WTC11 (cell line): ENCODE measurements at regions not wholly inside any gene's neighbourhood (a gene's known extent, or its start where the extent isn't known, plus 50 kb on each side); places are given as distances from the start of the nearest gene placed in this dataset.

Experiments used
- ATAC-seq: fragments of 200-7000 bp; cut with Tn5 transposase; 2 replicates; pipeline ENCODE4 v1.10.0; 2021; ENCODE audit warnings: mild to moderate bottlenecking, moderate library complexity
- CTCF ChIA-PET: fragments of 300-600 bp; sonication (Branson Sonifier 250); formaldehyde crosslinking; loops from one replicate; lab custom pipeline; 2021; ENCODE audit warnings: antibody characterized with exemption; lab: Charles Lee
- POLR2A ChIA-PET: fragments of 350-600 bp; sonication (Branson Sonifier 250); formaldehyde crosslinking; loops from one replicate; lab custom pipeline; 2021; ENCODE audit warnings: antibody characterized with exemption; lab: Charles Lee
- DNase-seq: peaks from one replicate; pipeline ENCODE4 v3.0.0; 2021; ENCODE audit warnings: low spot score
- H3K27ac Mint-ChIP-seq: 2 replicates; pipeline ENCODE4 v1.8.0; 2021; ENCODE audit warnings: mixed read lengths
- H3K27me3 Mint-ChIP-seq: 2 replicates; pipeline ENCODE4 v1.8.0; 2021; ENCODE audit warnings: low read depth, mild to moderate bottlenecking, moderate library complexity, mixed read lengths
- H3K36me3 Mint-ChIP-seq: 2 replicates; pipeline ENCODE4 v1.8.0; 2021; ENCODE audit warnings: mixed read lengths
- H3K4me1 Mint-ChIP-seq: 2 replicates; pipeline ENCODE4 v1.8.0; 2022; ENCODE audit warnings: mixed read lengths
- H3K4me3 Mint-ChIP-seq: 2 replicates; pipeline ENCODE4 v1.8.0; 2021; ENCODE audit warnings: mild to moderate bottlenecking, moderate library complexity, mixed read lengths
- H3K9me3 Mint-ChIP-seq: 2 replicates; pipeline ENCODE4 v1.8.0; 2021; ENCODE audit warnings: mixed read lengths
- CBFB ChIP-seq: sonication (generic); formaldehyde crosslinking; IDR thresholded peaks from 2 replicates; pipeline ENCODE4 v1.8.1; 2022; ENCODE audit warnings: mild to moderate bottlenecking, low read depth, missing genetic modification reagents
- ELF4 ChIP-seq: sonication (generic); formaldehyde crosslinking; IDR thresholded peaks from 2 replicates; pipeline ENCODE4 v1.8.1; 2022; ENCODE audit warnings: low read depth, mild to moderate bottlenecking, moderate library complexity, missing genetic modification reagents
- ESRRA ChIP-seq: sonication (generic); formaldehyde crosslinking; IDR thresholded peaks from 2 replicates; pipeline ENCODE4 v1.8.1; 2022; ENCODE audit warnings: mild to moderate bottlenecking, missing genetic modification reagents, borderline replicate concordance
- KAT7 ChIP-seq: sonication (generic); formaldehyde crosslinking; IDR thresholded peaks from 2 replicates; pipeline ENCODE4 v1.8.1; 2023; ENCODE audit warnings: missing genetic modification reagents, mild to moderate bottlenecking, borderline replicate concordance
- SOX15 ChIP-seq: fragments of 250-450 bp; sonication (Bioruptor Pico); IDR thresholded peaks from 2 replicates; pipeline ENCODE4 v1.9.0; 2021; ENCODE audit warnings: mild to moderate bottlenecking
- SP1 ChIP-seq: sonication (generic); formaldehyde crosslinking; conservative IDR thresholded peaks from 2 replicates; pipeline ENCODE4 v1.8.1; 2022; ENCODE audit warnings: missing genetic modification reagents
- TEAD1 ChIP-seq: sonication (generic); formaldehyde crosslinking; IDR thresholded peaks from 2 replicates; pipeline ENCODE4 v1.8.0; 2022; ENCODE audit warnings: mild to moderate bottlenecking, missing genetic modification reagents
- USF2 ChIP-seq: sonication (generic); formaldehyde crosslinking; IDR thresholded peaks from 2 replicates; pipeline ENCODE4 v1.8.1; 2023; ENCODE audit warnings: mild to moderate bottlenecking, missing genetic modification reagents, moderate library complexity
- ZBTB21 ChIP-seq: sonication (generic); formaldehyde crosslinking; IDR thresholded peaks from 2 replicates; pipeline ENCODE4 v1.8.1; 2023; ENCODE audit warnings: mild to moderate bottlenecking, missing genetic modification reagents, borderline replicate concordance
- ZNF138 ChIP-seq: sonication (generic); formaldehyde crosslinking; conservative IDR thresholded peaks from 2 replicates; pipeline ENCODE4 v1.8.1; 2022; ENCODE audit warnings: mild to moderate bottlenecking, moderate library complexity, missing genetic modification reagents
- ZNF317 ChIP-seq: sonication (generic); formaldehyde crosslinking; IDR thresholded peaks from 2 replicates; pipeline ENCODE4 v1.8.1; 2023; ENCODE audit warnings: low read depth, mild to moderate bottlenecking, moderate library complexity, missing genetic modification reagents, borderline replicate concordance
- TF ChIP-seq, protein P1 (sequence below): sonication (generic); formaldehyde crosslinking; IDR thresholded peaks from 2 replicates; pipeline ENCODE4 v1.8.1; 2022; ENCODE audit warnings: low read depth, missing genetic modification reagents, borderline replicate concordance
- TF ChIP-seq, protein P2 (sequence below): sonication (generic); formaldehyde crosslinking; IDR thresholded peaks from 2 replicates; pipeline ENCODE4 v1.8.1; 2023; ENCODE audit warnings: mild to moderate bottlenecking, missing genetic modification reagents
- TF ChIP-seq, protein P3 (sequence below): sonication (generic); formaldehyde crosslinking; IDR thresholded peaks from 2 replicates; pipeline ENCODE4 v1.8.1; 2023; ENCODE audit warnings: mild to moderate bottlenecking, moderate library complexity, missing genetic modification reagents
- TF ChIP-seq, protein P4 (sequence below): fragments of 200-600 bp; IDR thresholded peaks from 2 replicates; pipeline ENCODE4 v1.8.0; 2022; ENCODE audit warnings: antibody characterized with exemption

DNA sequence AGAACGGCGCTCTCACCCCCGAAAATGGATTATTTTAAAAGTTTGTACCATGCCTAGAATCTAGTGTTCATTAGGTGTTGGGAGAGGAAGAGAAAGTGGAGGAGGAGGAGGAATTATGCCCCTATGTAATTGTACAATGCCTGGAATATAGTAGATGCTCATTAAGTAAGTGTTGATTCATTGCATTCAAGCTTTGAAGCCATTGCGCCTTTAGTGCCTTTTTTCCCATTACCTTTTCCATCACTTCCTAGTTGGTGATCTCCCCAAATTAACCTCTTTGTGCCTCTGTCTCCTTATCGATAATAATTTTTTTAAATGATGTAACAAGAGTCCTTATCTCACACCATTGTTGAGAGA lies 220.7 kb upstream of the PRICKLE2 start (continued):
- TF ChIP-seq ZNF317 (CRISPR knock-in tag) (no peak), SP1 (CRISPR knock-in tag) (no peak), CBFB (no peak), SOX15 (CRISPR knock-in tag) (no peak)
- TF ChIP-seq, all 79 proteins: peak for 0

DNA sequence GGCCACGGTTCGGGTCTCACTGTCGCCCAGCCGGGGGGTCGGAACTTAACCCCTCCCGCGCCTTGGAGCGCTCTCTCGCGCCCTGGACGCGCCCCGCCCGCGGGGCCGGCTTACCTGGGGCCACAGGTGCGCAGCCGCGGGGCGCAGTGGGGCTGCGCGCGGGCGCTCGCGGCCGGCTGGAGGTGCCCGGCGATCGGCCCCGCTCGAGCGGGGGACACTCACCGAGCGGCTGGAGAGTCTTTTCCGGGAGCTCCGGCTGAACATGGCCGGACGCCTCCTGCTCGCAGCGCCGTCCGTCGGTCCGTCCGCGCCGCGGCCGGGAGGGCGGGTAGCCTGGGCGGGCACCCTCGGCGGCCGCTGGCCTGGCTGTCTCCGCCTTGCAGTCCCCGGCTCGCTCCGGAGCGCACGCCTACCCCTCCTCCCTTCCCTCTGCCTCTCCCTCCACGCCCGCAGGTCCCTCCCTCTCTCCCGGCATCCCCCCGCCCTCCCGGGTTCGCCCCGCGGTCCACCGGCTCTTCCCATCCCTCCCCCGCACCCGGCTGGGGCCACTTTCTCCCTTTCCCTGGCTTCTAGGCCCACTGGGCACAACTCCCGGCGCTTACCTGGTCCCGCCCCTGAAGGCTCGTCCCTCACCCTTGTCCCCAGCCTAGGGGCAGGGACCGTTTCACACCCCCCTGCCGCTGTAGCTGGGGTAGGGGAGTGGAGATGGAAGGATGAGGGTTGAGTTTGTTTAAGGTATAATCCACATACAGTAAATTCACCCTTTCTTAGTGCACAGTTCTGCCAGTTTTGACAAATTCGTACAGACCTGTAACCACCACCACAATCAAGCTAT lies 220.1 kb upstream of the PRICKLE2 start:
- DNase-seq (peak; percentile 83), ATAC-seq (peak; percentile 88)
- ChIA-PET POLR2A (no interaction called here), CTCF (interaction anchor here (1.2 to 3.8 kb wide), 5 partner anchors 14 to 178 kb away, joined by 4 to 24 read pairs (median 6); no protein-coding TSS in a partner anchor)
- peaks cover 24% of the 10 kb centered on the region for H3K27me3 Mint-ChIP-seq
- H3K27ac Mint-ChIP-seq, result no peak overlapping the region
- H3K4me1 Mint-ChIP-seq, result peaks cover 49% of the 10 kb centered on the region
- H3K9me3 Mint-ChIP-seq, result no peaks in the 10 kb centered on the region
- H3K4me3 Mint-ChIP-seq, result peak overlapping the region; percentile 80
- TF ChIP-seq TEAD1 (CRISPR knock-in tag) (0 out of 2 replicates have a peak, but pooled peaks have one; percentile 26), ZNF138 (no peak), KAT7 (peak; percentile 32; the same call in 1 of the 2 replicates), ZBTB21 (CRISPR knock-in tag) (no peak), ELF4 (CRISPR knock-in tag) (no peak), SP1 (CRISPR knock-in tag) (peak; percentile 34; the same call in 1 of the 2 replicates)
- TF ChIP-seq, protein P1, sequence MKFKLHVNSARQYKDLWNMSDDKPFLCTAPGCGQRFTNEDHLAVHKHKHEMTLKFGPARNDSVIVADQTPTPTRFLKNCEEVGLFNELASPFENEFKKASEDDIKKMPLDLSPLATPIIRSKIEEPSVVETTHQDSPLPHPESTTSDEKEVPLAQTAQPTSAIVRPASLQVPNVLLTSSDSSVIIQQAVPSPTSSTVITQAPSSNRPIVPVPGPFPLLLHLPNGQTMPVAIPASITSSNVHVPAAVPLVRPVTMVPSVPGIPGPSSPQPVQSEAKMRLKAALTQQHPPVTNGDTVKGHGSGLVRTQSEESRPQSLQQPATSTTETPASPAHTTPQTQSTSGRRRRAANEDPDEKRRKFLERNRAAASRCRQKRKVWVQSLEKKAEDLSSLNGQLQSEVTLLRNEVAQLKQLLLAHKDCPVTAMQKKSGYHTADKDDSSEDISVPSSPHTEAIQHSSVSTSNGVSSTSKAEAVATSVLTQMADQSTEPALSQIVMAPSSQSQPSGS, result no peak
- TF ChIP-seq, protein P2, sequence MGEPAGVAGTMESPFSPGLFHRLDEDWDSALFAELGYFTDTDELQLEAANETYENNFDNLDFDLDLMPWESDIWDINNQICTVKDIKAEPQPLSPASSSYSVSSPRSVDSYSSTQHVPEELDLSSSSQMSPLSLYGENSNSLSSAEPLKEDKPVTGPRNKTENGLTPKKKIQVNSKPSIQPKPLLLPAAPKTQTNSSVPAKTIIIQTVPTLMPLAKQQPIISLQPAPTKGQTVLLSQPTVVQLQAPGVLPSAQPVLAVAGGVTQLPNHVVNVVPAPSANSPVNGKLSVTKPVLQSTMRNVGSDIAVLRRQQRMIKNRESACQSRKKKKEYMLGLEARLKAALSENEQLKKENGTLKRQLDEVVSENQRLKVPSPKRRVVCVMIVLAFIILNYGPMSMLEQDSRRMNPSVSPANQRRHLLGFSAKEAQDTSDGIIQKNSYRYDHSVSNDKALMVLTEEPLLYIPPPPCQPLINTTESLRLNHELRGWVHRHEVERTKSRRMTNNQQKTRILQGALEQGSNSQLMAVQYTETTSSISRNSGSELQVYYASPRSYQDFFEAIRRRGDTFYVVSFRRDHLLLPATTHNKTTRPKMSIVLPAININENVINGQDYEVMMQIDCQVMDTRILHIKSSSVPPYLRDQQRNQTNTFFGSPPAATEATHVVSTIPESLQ (CRISPR knock-in tag), result no peak
- TF ChIP-seq, protein P3, sequence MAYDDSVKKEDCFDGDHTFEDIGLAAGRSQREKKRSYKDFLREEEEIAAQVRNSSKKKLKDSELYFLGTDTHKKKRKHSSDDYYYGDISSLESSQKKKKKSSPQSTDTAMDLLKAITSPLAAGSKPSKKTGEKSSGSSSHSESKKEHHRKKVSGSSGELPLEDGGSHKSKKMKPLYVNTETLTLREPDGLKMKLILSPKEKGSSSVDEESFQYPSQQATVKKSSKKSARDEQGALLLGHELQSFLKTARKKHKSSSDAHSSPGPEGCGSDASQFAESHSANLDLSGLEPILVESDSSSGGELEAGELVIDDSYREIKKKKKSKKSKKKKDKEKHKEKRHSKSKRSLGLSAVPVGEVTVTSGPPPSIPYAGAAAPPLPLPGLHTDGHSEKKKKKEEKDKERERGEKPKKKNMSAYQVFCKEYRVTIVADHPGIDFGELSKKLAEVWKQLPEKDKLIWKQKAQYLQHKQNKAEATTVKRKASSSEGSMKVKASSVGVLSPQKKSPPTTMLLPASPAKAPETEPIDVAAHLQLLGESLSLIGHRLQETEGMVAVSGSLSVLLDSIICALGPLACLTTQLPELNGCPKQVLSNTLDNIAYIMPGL (CRISPR knock-in tag), result peak; percentile 27; the same call in 1 of the 2 replicates
- TF ChIP-seq, protein P4, sequence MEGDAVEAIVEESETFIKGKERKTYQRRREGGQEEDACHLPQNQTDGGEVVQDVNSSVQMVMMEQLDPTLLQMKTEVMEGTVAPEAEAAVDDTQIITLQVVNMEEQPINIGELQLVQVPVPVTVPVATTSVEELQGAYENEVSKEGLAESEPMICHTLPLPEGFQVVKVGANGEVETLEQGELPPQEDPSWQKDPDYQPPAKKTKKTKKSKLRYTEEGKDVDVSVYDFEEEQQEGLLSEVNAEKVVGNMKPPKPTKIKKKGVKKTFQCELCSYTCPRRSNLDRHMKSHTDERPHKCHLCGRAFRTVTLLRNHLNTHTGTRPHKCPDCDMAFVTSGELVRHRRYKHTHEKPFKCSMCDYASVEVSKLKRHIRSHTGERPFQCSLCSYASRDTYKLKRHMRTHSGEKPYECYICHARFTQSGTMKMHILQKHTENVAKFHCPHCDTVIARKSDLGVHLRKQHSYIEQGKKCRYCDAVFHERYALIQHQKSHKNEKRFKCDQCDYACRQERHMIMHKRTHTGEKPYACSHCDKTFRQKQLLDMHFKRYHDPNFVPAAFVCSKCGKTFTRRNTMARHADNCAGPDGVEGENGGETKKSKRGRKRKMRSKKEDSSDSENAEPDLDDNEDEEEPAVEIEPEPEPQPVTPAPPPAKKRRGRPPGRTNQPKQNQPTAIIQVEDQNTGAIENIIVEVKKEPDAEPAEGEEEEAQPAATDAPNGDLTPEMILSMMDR, result no peak
- H3K36me3 Mint-ChIP-seq, result no peaks in the 10 kb centered on the region

GRCh38 chr3:64444490-64445108 lies 219.3 kb upstream of the PRICKLE2 start:
- H3K36me3 Mint-ChIP-seq, result no peaks in the 10 kb centered on the region
- H3K9me3 Mint-ChIP-seq, result no peaks in the 10 kb centered on the region
- H3K4me3 Mint-ChIP-seq, result peak overlapping the region; percentile 76
- DNase-seq (peak; percentile 33), ATAC-seq (peak; percentile 37)
- ChIA-PET POLR2A (no interaction called here), CTCF (interaction anchor here (1.0 to 3.8 kb wide), 6 partner anchors 14 to 421 kb away, joined by 3 to 24 read pairs (median 6); partner anchors contain the start of gene PSMD6)
- TF ChIP-seq USF2 (CRISPR knock-in tag) (no peak), ESRRA (CRISPR knock-in tag) (no peak), ZBTB21 (CRISPR knock-in tag) (no peak)
- TF ChIP-seq, protein P3 (CRISPR knock-in tag), result peak; percentile 42; the same call in 1 of the 2 replicates
- peaks cover 24% of the 10 kb centered on the region for H3K27me3 Mint-ChIP-seq
- H3K4me1 Mint-ChIP-seq, result peaks cover 52% of the 10 kb centered on the region
- H3K27ac Mint-ChIP-seq, result no peak overlapping the region
